Right atrium auricular region (tissue), 2 donors: ENCODE measurements at regions not wholly inside any gene's neighbourhood (a gene's known extent, or its start where the extent isn't known, plus 50 kb on each side); places are given as distances from the start of the nearest gene placed in this dataset.

ENCODE experiments used
- DNase-seq: peaks from one replicate; pipeline ENCODE4 v3.0.0-alpha.2; 2019; ENCODE audit warnings: low spot score
- H3K27ac ChIP-seq, 2 donors: fragments of 200-600 bp; sonication (generic); 1 replicate in 1 of 2; 2 replicates in 1 of 2; pipeline ENCODE4 v1.5.1; 2016 to 2019
- H3K27me3 ChIP-seq, 2 donors: fragments of 200-600 bp; sonication (generic); one replicate each; pipeline versions ENCODE4 v1.5.1 to v1.6.0; 2017 to 2019
- H3K36me3 ChIP-seq: fragments of 200-600 bp; sonication (generic); one replicate; pipeline ENCODE4 v1.5.1; 2016
- H3K4me1 ChIP-seq, 2 donors: fragments of 200-600 bp; sonication (generic); one replicate each; pipeline versions ENCODE4 v1.5.1 to v1.6.0; 2017 to 2019
- H3K4me3 ChIP-seq, 2 donors: fragments of 200-600 bp; sonication (generic); 1 replicate in 1 of 2; 2 replicates in 1 of 2; pipeline ENCODE4 v1.5.1; 2017 to 2019; ENCODE audit warnings: mild to moderate bottlenecking in 1 of 2, moderate library complexity in 1 of 2
- H3K9me3 ChIP-seq, 2 donors: fragments of 200-600 bp; sonication (generic); one replicate each; pipeline ENCODE4 v1.5.1; 2019
- TF ChIP-seq, protein P1 (sequence below), 2 donors: fragments of 200-600 bp; sonication (generic); IDR thresholded peaks; one replicate each; pipeline ENCODE4 v1.5.1; 2019; ENCODE audit warnings: antibody characterized with exemption in 2 of 2

DNA sequence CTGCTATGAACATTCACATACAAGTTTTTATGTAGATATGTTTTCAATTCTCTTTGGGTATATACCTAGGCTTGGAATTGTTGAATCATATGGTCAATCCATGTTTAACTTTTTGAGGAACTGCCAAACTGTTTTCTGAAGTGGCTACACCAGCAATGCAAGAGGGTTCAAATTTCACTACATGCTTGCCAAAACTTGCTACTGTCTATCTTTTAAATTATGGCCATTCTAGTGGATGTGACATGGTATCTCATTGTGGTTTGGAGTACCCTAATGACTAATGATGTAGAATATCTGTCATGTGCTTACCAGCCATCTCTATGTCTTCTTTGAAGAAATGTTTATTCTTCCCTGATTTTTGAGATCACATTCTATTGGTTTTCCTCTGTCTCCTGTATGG lies 860.3 kb downstream of the DIAPH3 start:
- no peak overlapping the region for H3K27ac ChIP-seq
- TF ChIP-seq, protein P1, sequence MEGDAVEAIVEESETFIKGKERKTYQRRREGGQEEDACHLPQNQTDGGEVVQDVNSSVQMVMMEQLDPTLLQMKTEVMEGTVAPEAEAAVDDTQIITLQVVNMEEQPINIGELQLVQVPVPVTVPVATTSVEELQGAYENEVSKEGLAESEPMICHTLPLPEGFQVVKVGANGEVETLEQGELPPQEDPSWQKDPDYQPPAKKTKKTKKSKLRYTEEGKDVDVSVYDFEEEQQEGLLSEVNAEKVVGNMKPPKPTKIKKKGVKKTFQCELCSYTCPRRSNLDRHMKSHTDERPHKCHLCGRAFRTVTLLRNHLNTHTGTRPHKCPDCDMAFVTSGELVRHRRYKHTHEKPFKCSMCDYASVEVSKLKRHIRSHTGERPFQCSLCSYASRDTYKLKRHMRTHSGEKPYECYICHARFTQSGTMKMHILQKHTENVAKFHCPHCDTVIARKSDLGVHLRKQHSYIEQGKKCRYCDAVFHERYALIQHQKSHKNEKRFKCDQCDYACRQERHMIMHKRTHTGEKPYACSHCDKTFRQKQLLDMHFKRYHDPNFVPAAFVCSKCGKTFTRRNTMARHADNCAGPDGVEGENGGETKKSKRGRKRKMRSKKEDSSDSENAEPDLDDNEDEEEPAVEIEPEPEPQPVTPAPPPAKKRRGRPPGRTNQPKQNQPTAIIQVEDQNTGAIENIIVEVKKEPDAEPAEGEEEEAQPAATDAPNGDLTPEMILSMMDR (IDR thresholded peaks at IDR 0.05): no peak
- H3K36me3 ChIP-seq: no peaks in the 10 kb centered on the region
- DNase-seq: no peak
- no peaks in the 10 kb centered on the region for H3K4me1 ChIP-seq
- H3K4me3 ChIP-seq: no peak overlapping the region
- H3K9me3 ChIP-seq: no peaks in the 10 kb centered on the region
- H3K27me3 ChIP-seq: no peaks in the 10 kb centered on the region

DNA sequence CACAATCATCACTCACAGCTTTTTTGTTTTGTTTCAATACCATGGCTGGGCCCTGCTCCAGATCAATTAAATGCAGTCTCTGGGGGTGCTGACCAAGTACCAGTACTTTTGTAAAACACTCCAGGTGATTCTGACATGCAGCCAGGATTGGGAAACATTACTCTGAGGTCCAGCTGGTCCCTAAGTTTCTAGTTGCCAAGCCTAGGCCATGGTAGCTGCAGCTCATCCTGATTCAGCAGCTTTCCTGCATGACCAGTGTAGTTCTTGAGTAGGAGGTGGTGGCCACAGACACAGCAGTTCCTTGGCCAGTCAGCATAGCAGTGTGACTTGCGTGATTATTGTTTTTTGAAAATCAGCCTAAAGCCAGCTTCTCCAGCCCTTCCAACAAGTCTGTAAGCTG lies 859.1 kb downstream of the DIAPH3 start:
- DNase-seq: no peak
- Histone ChIP-seq H3K4me1 (no peaks in the 10 kb centered on the region), H3K36me3 (no peaks in the 10 kb centered on the region), H3K4me3 (no peak overlapping the region), H3K9me3 (no peaks in the 10 kb centered on the region), H3K27ac (no peak overlapping the region), H3K27me3 (no peaks in the 10 kb centered on the region)
- TF ChIP-seq, protein P1 (IDR thresholded peaks at IDR 0.05): no peak

DNA sequence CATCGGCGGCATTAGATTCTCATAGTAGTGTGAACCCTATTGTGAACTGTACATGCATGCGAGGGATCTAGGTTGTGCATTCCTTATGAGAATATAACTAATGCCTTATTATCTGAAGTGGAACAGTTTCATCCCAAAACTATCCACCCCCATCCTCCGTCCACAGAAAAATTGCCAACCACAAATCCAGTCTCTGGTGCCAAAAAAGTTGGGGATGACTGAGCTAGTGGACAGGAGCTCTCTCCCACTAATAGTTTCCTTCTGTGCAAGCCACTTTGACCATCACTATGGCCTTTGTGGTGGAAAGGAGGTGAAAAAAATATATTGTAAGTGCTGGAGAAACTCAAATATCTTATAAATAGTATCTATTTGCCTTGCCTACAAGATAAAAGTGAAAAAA lies 857.8 kb downstream of the DIAPH3 start:
- Histone ChIP-seq H3K27ac (no peak overlapping the region), H3K4me1 (no peaks in the 10 kb centered on the region), H3K9me3 (no peaks in the 10 kb centered on the region), H3K27me3 (no peaks in the 10 kb centered on the region), H3K36me3 (no peaks in the 10 kb centered on the region), H3K4me3 (no peak overlapping the region)
- TF ChIP-seq, protein P1 (IDR thresholded peaks at IDR 0.05): no peak
- DNase-seq: no peak

DNA sequence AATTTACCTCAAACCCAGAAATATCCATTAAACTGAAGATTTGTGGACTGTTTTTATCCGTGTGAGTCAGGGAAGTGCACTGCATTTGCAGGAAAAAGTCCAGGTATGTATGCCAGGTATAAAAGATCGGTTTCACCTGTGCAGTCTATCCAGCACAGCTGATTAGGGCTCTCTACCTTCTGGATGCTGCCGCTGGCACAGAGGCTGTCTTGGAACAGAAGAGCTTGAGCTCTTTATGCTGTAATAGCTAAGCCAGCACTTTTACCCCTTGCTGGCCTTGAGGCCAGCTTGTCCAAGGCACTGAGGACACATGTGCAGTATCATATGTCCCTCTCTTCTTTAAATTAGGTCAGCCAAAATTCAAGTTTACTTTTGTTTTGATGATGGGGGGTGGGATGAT lies 851.0 kb downstream of the DIAPH3 start:
- H3K9me3 ChIP-seq: no peaks in the 10 kb centered on the region
- H3K4me1 ChIP-seq: no peaks in the 10 kb centered on the region
- no peak for DNase-seq
- no peaks in the 10 kb centered on the region for H3K27me3 ChIP-seq
- TF ChIP-seq, protein P1 (IDR thresholded peaks at IDR 0.05): no peak
- no peaks in the 10 kb centered on the region for H3K36me3 ChIP-seq
- H3K27ac ChIP-seq: no peak overlapping the region
- H3K4me3 ChIP-seq: no peak overlapping the region

DNA sequence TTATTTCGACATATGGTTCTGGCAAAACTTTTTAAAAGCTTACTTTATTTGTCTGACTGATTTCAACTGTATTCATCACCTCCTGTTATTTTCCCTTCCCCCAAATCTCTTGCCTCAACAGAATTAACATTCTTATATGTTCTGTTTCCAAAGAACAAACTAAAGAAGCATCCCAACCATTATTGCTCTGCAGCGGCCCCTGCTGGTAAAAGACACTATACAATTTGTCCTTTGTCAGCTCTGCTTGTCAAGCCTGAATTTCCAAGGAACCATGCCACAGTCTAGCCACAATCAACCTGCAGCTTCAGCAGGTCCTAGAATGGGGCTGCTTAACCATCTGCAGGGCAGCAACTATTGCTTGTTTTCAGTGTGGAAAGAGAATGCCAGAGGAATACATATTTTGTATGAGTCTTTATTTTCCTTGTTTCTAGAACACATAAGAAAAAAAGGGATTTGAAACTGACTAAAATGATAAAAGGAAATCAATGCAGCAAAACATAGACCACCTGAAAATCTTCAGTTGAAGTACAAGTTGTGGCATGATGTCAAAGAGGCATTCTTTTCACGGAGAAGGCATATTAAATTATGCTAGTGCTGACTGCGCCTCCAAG lies 845.3 kb downstream of the DIAPH3 start:
- Histone ChIP-seq H3K4me1 (no peaks in the 10 kb centered on the region), H3K27ac (no peak overlapping the region), H3K9me3 (no peaks in the 10 kb centered on the region), H3K27me3 (no peaks in the 10 kb centered on the region), H3K4me3 (no peak overlapping the region), H3K36me3 (no peaks in the 10 kb centered on the region)
- TF ChIP-seq, protein P1 (IDR thresholded peaks at IDR 0.05): peak; percentile 54 to 77
- DNase-seq: peak; percentile 68

DNA sequence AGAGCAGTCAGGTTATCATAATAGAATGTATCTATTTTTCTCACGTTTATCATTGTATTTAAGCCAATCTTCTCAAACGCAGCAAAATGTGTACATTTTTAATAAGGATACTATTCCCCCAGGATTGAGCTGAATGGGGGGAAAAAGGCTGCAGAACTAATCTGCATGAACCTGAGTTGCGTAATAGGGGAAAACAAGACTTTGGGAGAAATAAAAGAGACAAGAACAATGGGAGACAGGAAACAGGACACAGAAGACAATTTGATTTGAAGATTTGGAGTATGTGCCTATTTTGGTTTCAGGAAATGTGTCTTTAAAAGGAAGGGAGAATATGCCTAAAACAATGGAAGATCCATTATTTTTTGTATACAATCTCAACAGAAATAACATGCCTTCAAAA lies 844.5 kb downstream of the DIAPH3 start:
- TF ChIP-seq, protein P1 (IDR thresholded peaks at IDR 0.05): no peak
- H3K27ac ChIP-seq: no peak overlapping the region

More for the DNA sequence above, 844.5 kb downstream of the DIAPH3 start:
- no peaks in the 10 kb centered on the region for H3K4me1 ChIP-seq
- no peak overlapping the region for H3K4me3 ChIP-seq
- no peaks in the 10 kb centered on the region for H3K36me3 ChIP-seq
- DNase-seq: no peak
- no peaks in the 10 kb centered on the region for H3K27me3 ChIP-seq
- H3K9me3 ChIP-seq: no peaks in the 10 kb centered on the region
